SK-N-SH (cell line): ENCODE measurements at regions not wholly inside any gene's neighbourhood (a gene's known extent, or its start where the extent isn't known, plus 50 kb on each side); places are given as distances from the start of the nearest gene placed in this dataset.

Experiments used
- CTCF ChIA-PET: fragments of 300-600, 350-600 bp; formaldehyde crosslinking; extraction: SDS; loops from one replicate; lab custom pipeline; 2021; lab: Yijun Ruan, JAX
- POLR2A ChIA-PET: fragments of 350-600 bp; sonication (Branson Sonifier 250); formaldehyde crosslinking; extraction: SDS; loops from one replicate; lab custom pipeline; 2020; ENCODE audit warnings: antibody characterized with exemption, inconsistent platforms; lab: Yijun Ruan, JAX
- DNase-seq: peaks from one replicate; pipeline ENCODE4 v3.0.0; 2012
- H2AFZ ChIP-seq: fragments of 200-600 bp; sonication (generic); 2 replicates; pipeline ENCODE4 v1.8.1; 2016; ENCODE audit warnings: antibody characterized with exemption, mild to moderate bottlenecking, low read depth
- H3F3A ChIP-seq: fragments of 200-600 bp; sonication (generic); replicated peaks from 2 replicates; pipeline ENCODE3; 2016; ENCODE audit warnings: antibody characterized with exemption, mild to moderate bottlenecking; ENCODE audit not compliant: insufficient read depth
- H3K27ac ChIP-seq, 2 experiments: fragments of 200-500 bp in 1 of 2; fragments of 200-600 bp in 1 of 2; sonication (Bioruptor generic) in 1 of 2; sonication (generic), shearing (Covaris generic) in 1 of 2; 2 replicates each; pipeline versions ENCODE4 v1.5.1 to v1.6.1; 2014 to 2016; ENCODE audit warnings: low read depth in 2 of 2, inconsistent platforms in 1 of 2, low read length in 1 of 2, mild to moderate bottlenecking in 1 of 2, mixed read lengths in 1 of 2
- H3K27me3 ChIP-seq: fragments of 200-600 bp; sonication (generic), shearing (Covaris generic); 2 replicates; pipeline ENCODE4 v1.6.1; 2016; ENCODE audit warnings: mixed run types; ENCODE audit not compliant: insufficient read depth
- H3K36me3 ChIP-seq, 2 experiments: fragments of 200-500 bp in 1 of 2; fragments of 200-600 bp in 1 of 2; sonication (Bioruptor generic) in 1 of 2; sonication (generic) in 1 of 2; replicated peaks in 1 of 2; 2 replicates each; pipeline versions ENCODE3 to v1.5.1; 2014 to 2016; ENCODE audit warnings: low read length in 1 of 2, mild to moderate bottlenecking in 1 of 2; ENCODE audit not compliant: insufficient read depth in 2 of 2, control insufficient read depth in 1 of 2
- H3K4me1 ChIP-seq, 2 experiments: fragments of 200-500 bp in 1 of 2; fragments of 200-600 bp in 1 of 2; sonication (Bioruptor generic) in 1 of 2; sonication (generic), shearing (Covaris generic) in 1 of 2; 2 replicates each; pipeline versions ENCODE4 v1.5.1 to v1.6.1; 2014 to 2016; ENCODE audit warnings: low read depth in 1 of 2, low read length in 1 of 2, mixed run types in 1 of 2; ENCODE audit not compliant: insufficient read depth in 2 of 2, control insufficient read depth in 1 of 2
- H3K4me2 ChIP-seq: fragments of 200-600 bp; sonication (generic), shearing (Covaris generic); 2 replicates; pipeline ENCODE4 v1.6.1; 2017; ENCODE audit warnings: mixed run types
- H3K4me3 ChIP-seq, 2 experiments: fragments of 200-500 bp in 1 of 2; fragments of 200-600 bp in 1 of 2; sonication (Bioruptor generic) in 1 of 2; sonication (generic), shearing (Covaris generic) in 1 of 2; 2 replicates each; pipeline versions ENCODE4 v1.5.1 to v1.8.1; 2014 to 2016; ENCODE audit warnings: low read depth in 2 of 2, inconsistent platforms in 1 of 2, low read length in 1 of 2, mild to moderate bottlenecking in 1 of 2, mixed read lengths in 1 of 2, moderate library complexity in 1 of 2
- H3K79me2 ChIP-seq: fragments of 200-600 bp; sonication (generic); 2 replicates; pipeline ENCODE4 v1.8.1; 2017; ENCODE audit warnings: mild to moderate bottlenecking; ENCODE audit not compliant: insufficient read depth
- H3K9ac ChIP-seq: fragments of 200-600 bp; sonication (generic); 2 replicates; pipeline ENCODE4 v1.6.1; 2017; ENCODE audit warnings: mixed run types
- H3K9me2 ChIP-seq: fragments of 200-600 bp; sonication (generic); 2 replicates; pipeline ENCODE4 v1.6.1; 2017; ENCODE audit warnings: mixed run types
- H3K9me3 ChIP-seq: fragments of 200-600 bp; sonication (generic); 2 replicates; pipeline ENCODE4 v1.6.1; 2017; ENCODE audit warnings: mixed run types, mild to moderate bottlenecking, moderate library complexity
- H4K20me1 ChIP-seq: fragments of 200-600 bp; sonication (generic); 2 replicates; pipeline ENCODE4 v1.6.1; 2017; ENCODE audit warnings: mild to moderate bottlenecking, mixed run types; ENCODE audit not compliant: insufficient read depth
- CTCF ChIP-seq: fragments of 200-600 bp; sonication (generic); IDR thresholded peaks from 2 replicates; pipeline ENCODE4 v1.6.1; 2017; ENCODE audit warnings: antibody characterized with exemption, mild to moderate bottlenecking, moderate library complexity
- EP300 ChIP-seq, 2 experiments: IDR thresholded peaks; 2 replicates each; pipeline versions ENCODE4 v1.4.0 to v1.6.1; 2012; ENCODE audit warnings: borderline replicate concordance in 1 of 2, low read depth in 1 of 2, low read length in 1 of 2
- EZH2phosphoT487 ChIP-seq: fragments of 200-600 bp; sonication (generic); IDR thresholded peaks from 2 replicates; pipeline ENCODE4 v1.6.1; 2017; ENCODE audit warnings: low read depth, mixed run types, mild to moderate bottlenecking, antibody characterized with exemption, moderate library complexity, borderline replicate concordance
- FOXJ3 ChIP-seq: sonication (generic); formaldehyde crosslinking; IDR thresholded peaks from 2 replicates; pipeline ENCODE4 v1.5.1; 2020; ENCODE audit warnings: mild to moderate bottlenecking, missing genetic modification reagents
- FOXM1 ChIP-seq: IDR thresholded peaks from 2 replicates; pipeline ENCODE4 v1.4.0; 2012; ENCODE audit warnings: low read depth, mild to moderate bottlenecking
- GABPA ChIP-seq: IDR thresholded peaks from 2 replicates; pipeline ENCODE4 v1.4.0; 2012; ENCODE audit warnings: low read depth, mild to moderate bottlenecking
- IRF3 ChIP-seq: fragments of 150-350 bp; IDR thresholded peaks from 2 replicates; pipeline ENCODE4 v1.6.1; 2016; ENCODE audit warnings: mild to moderate bottlenecking, low read depth, low read length
- JUND ChIP-seq: IDR thresholded peaks from 2 replicates; pipeline ENCODE4 v1.4.0; 2012
- MAX ChIP-seq: IDR thresholded peaks from 2 replicates; pipeline ENCODE4 v1.4.0; 2012; ENCODE audit warnings: low read depth
- MEF2A ChIP-seq: IDR thresholded peaks from 2 replicates; pipeline ENCODE4 v1.4.0; 2012; ENCODE audit warnings: low read depth, borderline replicate concordance
- MXI1 ChIP-seq: IDR thresholded peaks from 2 replicates; pipeline ENCODE4 v1.6.1; 2012; ENCODE audit warnings: mild to moderate bottlenecking, low read depth, low read length, improper control_type of control experiment
- PBX3 ChIP-seq: IDR thresholded peaks from 2 replicates; pipeline ENCODE4; 2012
- POLR2AphosphoS5 ChIP-seq: IDR thresholded peaks from 2 replicates; pipeline ENCODE4 v1.6.1; 2012; ENCODE audit warnings: low read depth, low read length
- RAD21 ChIP-seq: IDR thresholded peaks from 2 replicates; pipeline ENCODE4 v1.6.1; 2012; ENCODE audit warnings: mild to moderate bottlenecking, low read length
- RFX5 ChIP-seq: IDR thresholded peaks from 2 replicates; pipeline ENCODE4 v1.6.1; 2012; ENCODE audit warnings: mild to moderate bottlenecking, improper control_type of control experiment, low read length
- RXRA ChIP-seq: IDR thresholded peaks from 2 replicates; pipeline ENCODE4 v1.4.0; 2012; ENCODE audit warnings: low read depth, mild to moderate bottlenecking, borderline replicate concordance
- SIN3A ChIP-seq: IDR thresholded peaks from 2 replicates; pipeline ENCODE4 v1.6.1; 2012; ENCODE audit warnings: low read depth, mild to moderate bottlenecking, low read length, moderate library complexity, borderline replicate concordance
- TAF1 ChIP-seq: IDR thresholded peaks from 2 replicates; pipeline ENCODE4 v1.6.1; 2012; ENCODE audit warnings: low read depth, mild to moderate bottlenecking, low read length, moderate library complexity, borderline replicate concordance
- USF1 ChIP-seq: IDR thresholded peaks from 2 replicates; pipeline ENCODE4 v1.4.0; 2012; ENCODE audit warnings: low read depth, borderline replicate concordance
- USF2 ChIP-seq: fragments of 150-350 bp; IDR thresholded peaks from 2 replicates; pipeline ENCODE4 v1.6.1; 2017; ENCODE audit warnings: antibody characterized with exemption, low read length, low read depth, borderline replicate concordance
- WGBS: methylation state at CpG from one replicate; pipeline ENCODE4 v1.1.6; 2017; ENCODE audit warnings: low lambda C conversion rate; 5-methylcytosine and 5-hydroxymethylcytosine counted together

- TF ChIP-seq USF2 (no peak), JUND (no peak), TAF1 (no peak), EP300 (IDR thresholded peaks at IDR 0.05; ENCODE audit: borderline replicate concordance in 1 of 2, low read depth in 1 of 2, low read length in 1 of 2) (no peak), GABPA (no peak), USF1 (no peak), EZH2phosphoT487 (no peak), RXRA (no peak), MEF2A (no peak), RAD21 (no peak), RFX5 (no peak)
Observed at GRCh38 chr7:45451342-45452035, 122.7 kb upstream of the ADCY1 start.

GRCh38 chr7:45454771-45455170, 119.4 kb upstream of the ADCY1 start:
- H2AFZ ChIP-seq: no peak overlapping the region
- H3K9me3 ChIP-seq: 0 out of 2 replicates have a peak, but pooled peaks cover under 1% of the 10 kb centered on the region
- H3K79me2 ChIP-seq: no peaks in the 10 kb centered on the region
- no peak overlapping the region for H3K27ac ChIP-seq
- no peak overlapping the region for H3K9ac ChIP-seq
- no peaks in the 10 kb centered on the region for H3F3A ChIP-seq
- CTCF ChIA-PET: interaction anchor here (1.0 kb wide), 1 partner anchor 194 kb away, joined by 4 read pairs; no protein-coding TSS in a partner anchor
- H3K36me3 ChIP-seq: no peaks in the 10 kb centered on the region
- no peaks in the 10 kb centered on the region for H4K20me1 ChIP-seq
- DNase-seq: no peak
- H3K4me3 ChIP-seq: no peak overlapping the region
- no peaks in the 10 kb centered on the region for H3K27me3 ChIP-seq
- 0 out of 2 replicates have a peak, but pooled peaks cover 4% of the 10 kb centered on the region for H3K9me2 ChIP-seq
- 9% methylated on average over 3 of the region's 3 CpGs for WGBS
- no peak overlapping the region for H3K4me2 ChIP-seq
- POLR2A ChIA-PET: interaction anchor here (1.0 kb wide), 1 partner anchor 28 kb away, joined by 3 read pairs; no protein-coding TSS in a partner anchor
- H3K4me1 ChIP-seq: peaks cover 0 to 24% of the 10 kb centered on the region in 2 experiments; a peak in 2 of 4 replicates
- TF ChIP-seq USF1: no peak
- no peak for TF ChIP-seq JUND
- TF ChIP-seq MXI1: no peak
- no peak for TF ChIP-seq FOXJ3 (CRISPR knock-in tag)
- no peak for TF ChIP-seq FOXM1
- no peak for TF ChIP-seq PBX3
- TF ChIP-seq MAX: no peak
- TF ChIP-seq GABPA: no peak
- no peak for TF ChIP-seq POLR2AphosphoS5
- TF ChIP-seq SIN3A: no peak
- no peak for TF ChIP-seq MEF2A
- no peak for TF ChIP-seq CTCF
- no peak for TF ChIP-seq IRF3

More at GRCh38 chr7:45451342-45452035, 122.7 kb upstream of the ADCY1 start:
- Histone ChIP-seq H3K4me1 (peaks cover 0 to 6% of the 10 kb centered on the region in 2 experiments; a peak in 2 of 4 replicates), H2AFZ (no peak overlapping the region), H3K79me2 (no peaks in the 10 kb centered on the region), H3K36me3 (no peaks in the 10 kb centered on the region), H3K9me3 (0 out of 2 replicates have a peak, but pooled peaks cover 4% of the 10 kb centered on the region), H3K4me2 (no peak overlapping the region), H3F3A (no peaks in the 10 kb centered on the region), H3K9ac (no peak overlapping the region), H3K27me3 (no peaks in the 10 kb centered on the region), H3K9me2 (0 out of 2 replicates have a peak, but pooled peaks cover 4% of the 10 kb centered on the region), H4K20me1 (no peaks in the 10 kb centered on the region), H3K4me3 (no peak overlapping the region), H3K27ac (no peak overlapping the region)
- ChIA-PET CTCF (no interaction called here), POLR2A (no interaction called here)
- 15% methylated on average over 2 of the region's 2 CpGs for WGBS
- no peak for DNase-seq
